PFSK-1 (cell line): ENCODE measurements at regions not wholly inside any gene's neighbourhood (a gene's known extent, or its start where the extent isn't known, plus 50 kb on each side); places are given as distances from the start of the nearest gene placed in this dataset.

ENCODE experiments used
- POLR2AphosphoS5 ChIP-seq: IDR thresholded peaks from 2 replicates; pipeline ENCODE4 v1.6.1; 2012; ENCODE audit warnings: low read depth, mild to moderate bottlenecking, control low read depth, low read length, moderate library complexity
- REST ChIP-seq, 2 experiments: IDR thresholded peaks; 2 replicates each; pipeline versions ENCODE4 v1.6.1 to v1.8.0; 2011 to 2012; ENCODE audit warnings: low read depth in 2 of 2, low read length in 2 of 2, control low read depth in 1 of 2, inconsistent platforms in 1 of 2, mild to moderate bottlenecking in 1 of 2, moderate library complexity in 1 of 2; ENCODE audit not compliant: insufficient read depth in 1 of 2

GRCh38 chr2:14297906-14298305, 334.6 kb upstream of the LRATD1 start:
- no peak for TF ChIP-seq POLR2AphosphoS5
- TF ChIP-seq REST (IDR thresholded peaks at IDR 0.05; ENCODE audit: insufficient read depth in 1 of 2, low read depth in 2 of 2, low read length in 2 of 2), result no peak
